Vagina (tissue), 2 donors: ENCODE measurements at regions not wholly inside any gene's neighbourhood (a gene's known extent, or its start where the extent isn't known, plus 50 kb on each side); places are given as distances from the start of the nearest gene placed in this dataset.

Source experiments
- CTCF ChIP-seq, 3 experiments: fragments of 450-650 bp in 2 of 3; fragments of 200-600 bp in 1 of 3; sonication (generic) in 1 of 3; IDR thresholded peaks; one replicate each; pipeline ENCODE4 v1.5.1; 2017 to 2019; ENCODE audit warnings: antibody characterized with exemption in 3 of 3, mild to moderate bottlenecking in 2 of 3, moderate library complexity in 2 of 3
- POLR2A ChIP-seq, 2 donors: fragments of 450-650 bp; IDR thresholded peaks; one replicate each; pipeline ENCODE4 v1.6.1; 2017; ENCODE audit warnings: antibody characterized with exemption in 2 of 2, mild to moderate bottlenecking in 2 of 2, moderate library complexity in 2 of 2
- POLR2AphosphoS5 ChIP-seq, 2 donors: sonication (generic); formaldehyde crosslinking; IDR thresholded peaks; one replicate each; pipeline ENCODE4 v1.9.0; 2017; ENCODE audit warnings: antibody characterized with exemption in 2 of 2, mild to moderate bottlenecking in 2 of 2, low read depth in 1 of 2; ENCODE audit not compliant: insufficient read depth in 1 of 2

GRCh38 chr6:48505621-48506020, 394.6 kb upstream of the PTCHD4 start:
- TF ChIP-seq CTCF (IDR thresholded peaks at IDR 0.05) (no peak), POLR2A (IDR thresholded peaks at IDR 0.05) (no peak), POLR2AphosphoS5 (IDR thresholded peaks at IDR 0.05; ENCODE audit: insufficient read depth in 1 of 2, low read depth in 1 of 2) (no peak)
